ENCODE measurements at regions not wholly inside any gene's neighbourhood (a gene's known extent, or its start where the extent isn't known, plus 50 kb on each side); places are given as distances from the start of the nearest gene placed in this dataset.

DNA sequence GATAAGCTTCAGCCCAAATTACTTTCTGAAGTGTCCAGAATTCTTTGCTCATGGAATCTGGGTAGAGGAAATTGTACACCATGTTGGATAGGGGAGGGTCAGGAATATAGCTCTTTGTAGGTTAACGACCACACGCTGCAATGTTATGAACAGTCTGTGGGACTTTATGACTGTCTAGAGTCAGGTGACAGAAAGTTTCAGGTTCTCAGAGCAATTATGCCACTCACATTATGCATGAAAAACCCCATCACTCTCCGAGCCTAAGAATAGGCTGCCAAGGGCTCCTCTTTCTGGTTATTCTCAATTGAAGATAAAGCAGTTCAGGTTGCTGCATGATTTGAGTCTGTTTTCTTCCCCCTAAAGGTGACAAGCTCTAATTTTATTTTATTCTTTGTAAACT is 430.9 kb downstream of the ATP23 start:
- POLR2A ChIA-PET, result no interaction called here
- BruUV-seq (replicated peaks), result no TSS peak
- in situ Hi-C loops (cut with HindIII; ENCODE audit: low pct_unique_long_range_greater_than_20kb, low sequenced_read_pairs) (no loop called here), intact Hi-C loops (cut with micrococcal nuclease; ENCODE audit: unreplicated experiment) (no loop called here)
- no peak for ATAC-seq
- Histone ChIP-seq H3K27me3 (ENCODE audit: control insufficient read depth, insufficient read depth, low read length) (no peaks in the 10 kb centered on the region), H3K4me3 (ENCODE audit: low read depth in 2 of 2, low read length in 2 of 2) (no peak overlapping the region), H3K36me3 (ENCODE audit: control insufficient read depth, insufficient read depth, low read length) (no peaks in the 10 kb centered on the region), H3K4me1 (ENCODE audit: control insufficient read depth, insufficient read depth, low read length) (no peaks in the 10 kb centered on the region), H3K9me3 (ENCODE audit: control insufficient read depth, insufficient read depth, low read depth, low read length) (no peaks in the 10 kb centered on the region), H3K27ac (ENCODE audit: low read length) (no peak overlapping the region)
- no peak for DNase-seq (ENCODE audit: low read depth, low spot score)
- TF ChIP-seq REST (IDR thresholded peaks at IDR 0.05; ENCODE audit: insufficient read depth in 1 of 2, low read depth in 2 of 2, low read length in 1 of 2), result no peak
- TF ChIP-seq CTCF (IDR thresholded peaks at IDR 0.05), result no peak
- TF ChIP-seq SIN3A (IDR thresholded peaks at IDR 0.05; ENCODE audit: borderline replicate concordance, insufficient read depth, low read depth, low read length), result no peak
- TF ChIP-seq POLR2AphosphoS5 (IDR thresholded peaks at IDR 0.05; ENCODE audit: low read depth, low read length), result no peak
- no peak for TF ChIP-seq TCF7L2 (IDR thresholded peaks at IDR 0.05; ENCODE audit: low read depth, low read length)
- CTCF ChIA-PET, result no interaction called here

- intact Hi-C loops (cut with micrococcal nuclease; ENCODE audit: unreplicated experiment), result no loop called here
- ChIA-PET POLR2A (no interaction called here), CTCF (no interaction called here)
- Histone ChIP-seq H3K27me3 (ENCODE audit: control insufficient read depth, insufficient read depth, low read length) (no peaks in the 10 kb centered on the region), H3K4me3 (ENCODE audit: low read depth in 2 of 2, low read length in 2 of 2) (no peak overlapping the region), H3K4me1 (ENCODE audit: control insufficient read depth, insufficient read depth, low read length) (no peaks in the 10 kb centered on the region), H3K27ac (ENCODE audit: low read length) (no peak overlapping the region), H3K36me3 (ENCODE audit: control insufficient read depth, insufficient read depth, low read length) (no peaks in the 10 kb centered on the region), H3K9me3 (ENCODE audit: control insufficient read depth, insufficient read depth, low read depth, low read length) (no peaks in the 10 kb centered on the region)
- no TSS peak for BruUV-seq (replicated peaks)
- in situ Hi-C loops (cut with HindIII; ENCODE audit: low pct_unique_long_range_greater_than_20kb, low sequenced_read_pairs), result no loop called here
- ATAC-seq, result no peak
- TF ChIP-seq CTCF (IDR thresholded peaks at IDR 0.05), result no peak
- TF ChIP-seq REST (IDR thresholded peaks at IDR 0.05; ENCODE audit: insufficient read depth in 1 of 2, low read depth in 2 of 2, low read length in 1 of 2), result no peak
- no peak for TF ChIP-seq SIN3A (IDR thresholded peaks at IDR 0.05; ENCODE audit: borderline replicate concordance, insufficient read depth, low read depth, low read length)
- TF ChIP-seq POLR2AphosphoS5 (IDR thresholded peaks at IDR 0.05; ENCODE audit: low read depth, low read length), result no peak
- no peak for TF ChIP-seq TCF7L2 (IDR thresholded peaks at IDR 0.05; ENCODE audit: low read depth, low read length)
- DNase-seq (ENCODE audit: low read depth, low spot score), result no peak
Measured at GRCh38 chr12:58378028-58378427, 436.7 kb downstream of the ATP23 start.

Data from Panc1 (cell line).